DMS79 treated with DMSO at 0.1 percent for 48 hours (cell line): ENCODE measurements at regions not wholly inside any gene's neighbourhood (a gene's known extent, or its start where the extent isn't known, plus 50 kb on each side); places are given as distances from the start of the nearest gene placed in this dataset.

Experiments
- DNase-seq: peaks from one replicate; lab custom pipeline; 2025; lab: John Stamatoyannopoulos, UW

GRCh38 chr12:32047357-32048212 is 59.1 kb upstream of the BICD1 start:
- DNase-seq = no peak

- DNase-seq = no peak
Observed at GRCh38 chr12:32048791-32049190, 57.9 kb upstream of the BICD1 start.

GRCh38 chr12:32049956-32050355 is 56.7 kb upstream of the BICD1 start:
- DNase-seq = no peak

- DNase-seq = peak; percentile 38
Observed at GRCh38 chr12:32051511-32052211, 55.0 kb upstream of the BICD1 start.

- no peak for DNase-seq
Observed at GRCh38 chr12:32052212-32052713, 54.4 kb upstream of the BICD1 start.

GRCh38 chr12:32053881-32054624 is 52.6 kb upstream of the BICD1 start:
- DNase-seq = no peak
